Liver (tissue), 3 donors: ENCODE measurements at regions not wholly inside any gene's neighbourhood (a gene's known extent, or its start where the extent isn't known, plus 50 kb on each side); places are given as distances from the start of the nearest gene placed in this dataset.

Experiments
- ATF3 ChIP-seq: IDR thresholded peaks from 2 replicates; pipeline ENCODE4 v1.6.1; 2016; ENCODE audit warnings: antibody characterized with exemption
- EGR1 ChIP-seq, 2 donors: IDR thresholded peaks; 2 replicates each; pipeline ENCODE4 v1.6.1; 2016 to 2018; ENCODE audit warnings: antibody characterized with exemption in 2 of 2, low read depth in 2 of 2
- FOXA1 ChIP-seq: IDR thresholded peaks from 2 replicates; pipeline ENCODE4 v1.6.1; 2016; ENCODE audit warnings: antibody characterized with exemption
- GABPA ChIP-seq, 2 donors: IDR thresholded peaks in 1 of 2; conservative IDR thresholded peaks in 1 of 2; 2 replicates each; pipeline ENCODE4 v1.6.1; 2016; ENCODE audit warnings: antibody characterized with exemption in 2 of 2, mild to moderate bottlenecking in 1 of 2, moderate library complexity in 1 of 2
- HNF4A ChIP-seq, 2 donors: conservative IDR thresholded peaks; 2 replicates each; pipeline ENCODE4 v1.6.1; 2016; ENCODE audit warnings: antibody characterized with exemption in 2 of 2, mild to moderate bottlenecking in 2 of 2
- RAD21 ChIP-seq, 2 donors: IDR thresholded peaks; 2 replicates each; pipeline ENCODE4 v1.6.1; 2016; ENCODE audit warnings: antibody characterized with exemption in 2 of 2, mild to moderate bottlenecking in 2 of 2
- SP1 ChIP-seq: IDR thresholded peaks from 2 replicates; pipeline ENCODE4 v1.6.1; 2018; ENCODE audit warnings: antibody characterized with exemption, mild to moderate bottlenecking
- TAF1 ChIP-seq: conservative IDR thresholded peaks from 2 replicates; pipeline ENCODE4 v1.6.1; 2016; ENCODE audit warnings: antibody characterized with exemption, mild to moderate bottlenecking
- YY1 ChIP-seq: IDR thresholded peaks from 2 replicates; pipeline ENCODE4 v1.6.1; 2016; ENCODE audit warnings: antibody characterized with exemption, mild to moderate bottlenecking
- ZBTB33 ChIP-seq: IDR thresholded peaks from 2 replicates; pipeline ENCODE4 v1.6.1; 2016; ENCODE audit warnings: antibody characterized with exemption
- TF ChIP-seq, protein P1 (sequence below): fragments of 150-350 bp; IDR thresholded peaks from 2 replicates; pipeline ENCODE4 v1.5.1; 2017; ENCODE audit warnings: improper control_type of control experiment, low read depth, low read length; ENCODE audit not compliant: missing input control
- TF ChIP-seq, protein P2 (sequence below): IDR thresholded peaks from 2 replicates; pipeline ENCODE4 v1.6.1; 2016; ENCODE audit warnings: antibody characterized with exemption, mild to moderate bottlenecking
- donor health status: healthy.
- donor health status: healthy.

DNA sequence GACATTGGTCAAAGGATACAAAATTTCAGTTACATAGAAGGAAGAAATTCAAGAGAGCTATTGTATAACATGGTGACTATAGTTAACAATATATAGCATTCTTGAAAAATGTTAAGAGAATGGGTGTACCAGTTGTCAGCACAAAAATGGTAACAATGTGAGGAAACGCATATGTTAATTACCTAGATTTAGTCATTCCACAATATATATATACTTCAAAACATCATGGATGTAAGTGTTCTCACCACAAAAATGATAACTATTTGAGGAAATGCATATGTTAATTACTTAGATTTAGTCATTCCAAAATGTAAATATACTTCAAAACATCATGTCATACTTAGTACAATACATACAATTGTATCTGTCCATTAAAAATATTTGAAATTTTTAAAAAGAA lies 540.4 kb upstream of the MGAT4C start:
- TF ChIP-seq, protein P1, sequence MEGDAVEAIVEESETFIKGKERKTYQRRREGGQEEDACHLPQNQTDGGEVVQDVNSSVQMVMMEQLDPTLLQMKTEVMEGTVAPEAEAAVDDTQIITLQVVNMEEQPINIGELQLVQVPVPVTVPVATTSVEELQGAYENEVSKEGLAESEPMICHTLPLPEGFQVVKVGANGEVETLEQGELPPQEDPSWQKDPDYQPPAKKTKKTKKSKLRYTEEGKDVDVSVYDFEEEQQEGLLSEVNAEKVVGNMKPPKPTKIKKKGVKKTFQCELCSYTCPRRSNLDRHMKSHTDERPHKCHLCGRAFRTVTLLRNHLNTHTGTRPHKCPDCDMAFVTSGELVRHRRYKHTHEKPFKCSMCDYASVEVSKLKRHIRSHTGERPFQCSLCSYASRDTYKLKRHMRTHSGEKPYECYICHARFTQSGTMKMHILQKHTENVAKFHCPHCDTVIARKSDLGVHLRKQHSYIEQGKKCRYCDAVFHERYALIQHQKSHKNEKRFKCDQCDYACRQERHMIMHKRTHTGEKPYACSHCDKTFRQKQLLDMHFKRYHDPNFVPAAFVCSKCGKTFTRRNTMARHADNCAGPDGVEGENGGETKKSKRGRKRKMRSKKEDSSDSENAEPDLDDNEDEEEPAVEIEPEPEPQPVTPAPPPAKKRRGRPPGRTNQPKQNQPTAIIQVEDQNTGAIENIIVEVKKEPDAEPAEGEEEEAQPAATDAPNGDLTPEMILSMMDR: no peak
- TF ChIP-seq ATF3 (no peak), YY1 (no peak), TAF1 (no peak), ZBTB33 (no peak), SP1 (no peak), EGR1 (IDR thresholded peaks at IDR 0.05; ENCODE audit: low read depth in 2 of 2) (no peak), FOXA1 (no peak), RAD21 (IDR thresholded peaks at IDR 0.05) (no peak), HNF4A (conservative IDR thresholded peaks at IDR 0.05) (no peak), GABPA (IDR thresholded peaks at IDR 0.05 in 1 of 2, conservative IDR thresholded peaks at IDR 0.05 in 1 of 2) (no peak)
- TF ChIP-seq, protein P2, sequence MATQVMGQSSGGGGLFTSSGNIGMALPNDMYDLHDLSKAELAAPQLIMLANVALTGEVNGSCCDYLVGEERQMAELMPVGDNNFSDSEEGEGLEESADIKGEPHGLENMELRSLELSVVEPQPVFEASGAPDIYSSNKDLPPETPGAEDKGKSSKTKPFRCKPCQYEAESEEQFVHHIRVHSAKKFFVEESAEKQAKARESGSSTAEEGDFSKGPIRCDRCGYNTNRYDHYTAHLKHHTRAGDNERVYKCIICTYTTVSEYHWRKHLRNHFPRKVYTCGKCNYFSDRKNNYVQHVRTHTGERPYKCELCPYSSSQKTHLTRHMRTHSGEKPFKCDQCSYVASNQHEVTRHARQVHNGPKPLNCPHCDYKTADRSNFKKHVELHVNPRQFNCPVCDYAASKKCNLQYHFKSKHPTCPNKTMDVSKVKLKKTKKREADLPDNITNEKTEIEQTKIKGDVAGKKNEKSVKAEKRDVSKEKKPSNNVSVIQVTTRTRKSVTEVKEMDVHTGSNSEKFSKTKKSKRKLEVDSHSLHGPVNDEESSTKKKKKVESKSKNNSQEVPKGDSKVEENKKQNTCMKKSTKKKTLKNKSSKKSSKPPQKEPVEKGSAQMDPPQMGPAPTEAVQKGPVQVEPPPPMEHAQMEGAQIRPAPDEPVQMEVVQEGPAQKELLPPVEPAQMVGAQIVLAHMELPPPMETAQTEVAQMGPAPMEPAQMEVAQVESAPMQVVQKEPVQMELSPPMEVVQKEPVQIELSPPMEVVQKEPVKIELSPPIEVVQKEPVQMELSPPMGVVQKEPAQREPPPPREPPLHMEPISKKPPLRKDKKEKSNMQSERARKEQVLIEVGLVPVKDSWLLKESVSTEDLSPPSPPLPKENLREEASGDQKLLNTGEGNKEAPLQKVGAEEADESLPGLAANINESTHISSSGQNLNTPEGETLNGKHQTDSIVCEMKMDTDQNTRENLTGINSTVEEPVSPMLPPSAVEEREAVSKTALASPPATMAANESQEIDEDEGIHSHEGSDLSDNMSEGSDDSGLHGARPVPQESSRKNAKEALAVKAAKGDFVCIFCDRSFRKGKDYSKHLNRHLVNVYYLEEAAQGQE: no peak
